ENCODE measurements at regions not wholly inside any gene's neighbourhood (a gene's known extent, or its start where the extent isn't known, plus 50 kb on each side); places are given as distances from the start of the nearest gene placed in this dataset.

GRCh38 chr5:174446446-174446845 lies 277.9 kb upstream of the MSX2 start:
- DNase-seq (ENCODE audit: extremely low read depth, low read depth), result no peak
- TF ChIP-seq CTCF (IDR thresholded peaks at IDR 0.05; ENCODE audit: low read depth, low read length), result no peak

DNA sequence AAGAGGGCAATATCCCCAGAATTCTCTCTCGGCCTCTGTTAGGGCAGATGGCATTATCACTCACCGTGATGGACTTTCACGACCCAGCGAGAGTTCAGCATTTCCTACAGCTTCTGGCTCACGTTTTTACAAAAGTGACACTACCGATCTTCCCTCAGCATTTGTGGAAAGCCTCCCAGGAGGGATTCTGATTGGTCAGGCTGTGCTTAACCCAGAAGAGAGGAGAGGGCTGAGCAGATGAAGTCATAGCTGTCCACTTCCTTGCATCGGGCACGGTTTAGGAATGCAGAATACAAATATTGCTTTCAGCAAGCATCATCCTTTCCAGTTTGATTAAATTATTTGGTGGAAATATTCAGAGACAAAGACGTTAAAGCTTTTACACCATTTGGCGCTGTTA lies 277.4 kb upstream of the MSX2 start:
- no peak for TF ChIP-seq CTCF (IDR thresholded peaks at IDR 0.05; ENCODE audit: low read depth, low read length)
- DNase-seq (ENCODE audit: extremely low read depth, low read depth), result no peak

DNA sequence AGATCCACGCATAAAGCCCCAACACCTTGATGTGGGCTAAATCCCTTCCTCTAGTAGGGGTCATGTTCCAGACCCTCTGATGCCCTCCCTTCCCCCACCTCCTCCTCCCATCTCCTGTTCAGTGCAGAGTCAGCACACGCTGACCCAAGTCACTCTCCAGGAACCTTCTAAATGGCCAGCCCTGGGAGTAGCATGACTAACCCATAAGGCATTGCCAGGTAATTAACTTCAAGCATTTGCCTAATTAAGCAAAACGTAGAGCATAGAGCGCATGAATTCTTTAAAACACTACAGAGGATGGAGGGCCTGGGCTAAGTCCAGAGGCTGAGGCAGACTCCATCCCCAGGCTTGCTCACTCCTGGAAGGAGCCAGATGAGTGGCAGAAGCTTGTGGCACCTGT lies 276.3 kb upstream of the MSX2 start:
- TF ChIP-seq CTCF (IDR thresholded peaks at IDR 0.05; ENCODE audit: low read depth, low read length), result no peak
- DNase-seq (ENCODE audit: extremely low read depth, low read depth), result no peak

- DNase-seq (ENCODE audit: extremely low read depth, low read depth), result no peak
- no peak for TF ChIP-seq CTCF (IDR thresholded peaks at IDR 0.05; ENCODE audit: low read depth, low read length)
These were observed 275.7 kb upstream of the MSX2 start for GRCh38 chr5:174448662-174449061.

DNA sequence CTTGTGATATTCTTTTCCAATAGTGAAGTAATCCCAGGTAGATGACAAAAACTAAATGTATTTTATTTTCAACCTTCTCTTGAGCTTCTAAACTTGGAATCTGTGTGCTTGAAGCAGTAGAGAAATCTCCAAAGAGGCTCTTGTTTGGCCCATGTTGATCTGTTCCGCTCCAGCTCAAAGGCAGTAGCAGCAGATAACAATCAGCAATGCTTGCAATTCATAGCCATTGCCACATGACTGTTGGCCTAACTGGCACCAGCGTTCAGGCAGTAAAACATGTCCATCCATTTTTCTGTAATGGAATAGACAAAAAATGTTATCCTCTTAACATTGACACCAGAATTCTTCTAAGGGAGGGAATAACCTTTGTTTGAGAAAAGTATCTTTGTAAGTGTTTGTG lies 270.7 kb upstream of the MSX2 start:
- no peak for DNase-seq (ENCODE audit: extremely low read depth, low read depth)
- no peak for TF ChIP-seq CTCF (IDR thresholded peaks at IDR 0.05; ENCODE audit: low read depth, low read length)

DNA sequence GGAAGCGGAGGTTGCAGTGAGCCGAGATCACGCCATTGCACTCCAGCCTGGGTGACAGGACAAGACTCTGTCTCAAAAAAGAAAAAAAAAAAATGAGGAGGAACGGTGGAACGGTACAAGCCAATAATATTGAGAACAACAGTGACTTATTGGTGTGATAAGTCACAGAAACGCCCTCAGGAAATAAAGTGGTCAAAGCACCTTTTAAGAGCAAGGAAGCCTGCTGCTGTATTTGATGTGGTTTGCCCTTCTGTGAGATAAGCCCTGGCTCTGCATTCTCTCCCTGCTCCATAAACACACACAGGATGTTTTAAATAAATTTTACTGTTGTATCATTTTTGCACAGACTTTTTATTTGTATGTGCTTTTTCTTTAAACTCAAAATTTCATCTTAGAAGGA lies 269.9 kb upstream of the MSX2 start:
- no peak for DNase-seq (ENCODE audit: extremely low read depth, low read depth)
- TF ChIP-seq CTCF (IDR thresholded peaks at IDR 0.05; ENCODE audit: low read depth, low read length), result no peak

DNA sequence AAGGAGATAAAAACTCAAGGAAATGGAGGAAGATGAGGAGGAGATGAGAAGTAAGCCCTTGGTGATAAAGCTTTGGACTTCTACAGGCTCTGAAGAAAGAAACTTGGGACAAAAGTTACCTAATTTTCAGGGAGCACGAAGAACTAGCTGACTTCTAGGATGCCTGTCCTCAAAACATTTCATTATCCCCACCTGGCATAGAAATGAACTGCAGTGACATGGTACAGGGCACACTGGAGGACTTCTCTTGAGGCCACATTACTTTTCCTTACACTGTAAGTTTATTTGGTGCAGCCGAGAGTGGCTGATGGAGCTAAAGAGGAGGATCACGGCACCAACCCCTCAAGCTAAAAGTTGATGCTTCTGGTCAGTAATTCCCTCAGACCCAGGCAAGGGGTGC lies 269.5 kb upstream of the MSX2 start:
- no peak for TF ChIP-seq CTCF (IDR thresholded peaks at IDR 0.05; ENCODE audit: low read depth, low read length)
- DNase-seq (ENCODE audit: extremely low read depth, low read depth), result no peak

Data from AG09319 (cell line).